ENCODE measurements at regions not wholly inside any gene's neighbourhood (a gene's known extent, or its start where the extent isn't known, plus 50 kb on each side); places are given as distances from the start of the nearest gene placed in this dataset.

DNA sequence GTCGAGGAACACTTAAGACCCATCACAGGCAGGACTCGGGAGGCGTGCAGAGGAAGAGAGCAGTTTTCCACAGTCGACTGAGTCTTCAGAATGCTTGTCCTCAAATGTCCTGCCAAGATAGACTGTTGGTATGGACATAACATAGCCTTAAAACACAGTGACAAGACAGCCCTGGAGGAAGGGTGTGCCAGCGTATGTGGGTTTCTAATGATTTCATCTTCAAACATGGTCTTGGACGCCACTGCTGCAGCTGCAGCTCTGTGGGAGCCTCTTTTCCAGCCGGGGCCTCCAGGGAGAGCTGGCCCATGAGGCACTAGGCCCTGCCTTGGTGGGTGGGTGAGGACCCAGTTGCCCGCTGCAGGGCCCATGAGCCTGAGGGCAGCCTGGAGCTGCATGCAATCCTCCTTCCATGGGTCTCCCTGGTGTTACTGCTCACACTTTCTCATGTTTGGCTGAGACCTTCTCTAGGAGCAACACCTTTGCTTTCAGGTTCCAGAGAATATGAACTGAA is 198.6 kb downstream of the KLF13 start:
- TF ChIP-seq, protein P1, sequence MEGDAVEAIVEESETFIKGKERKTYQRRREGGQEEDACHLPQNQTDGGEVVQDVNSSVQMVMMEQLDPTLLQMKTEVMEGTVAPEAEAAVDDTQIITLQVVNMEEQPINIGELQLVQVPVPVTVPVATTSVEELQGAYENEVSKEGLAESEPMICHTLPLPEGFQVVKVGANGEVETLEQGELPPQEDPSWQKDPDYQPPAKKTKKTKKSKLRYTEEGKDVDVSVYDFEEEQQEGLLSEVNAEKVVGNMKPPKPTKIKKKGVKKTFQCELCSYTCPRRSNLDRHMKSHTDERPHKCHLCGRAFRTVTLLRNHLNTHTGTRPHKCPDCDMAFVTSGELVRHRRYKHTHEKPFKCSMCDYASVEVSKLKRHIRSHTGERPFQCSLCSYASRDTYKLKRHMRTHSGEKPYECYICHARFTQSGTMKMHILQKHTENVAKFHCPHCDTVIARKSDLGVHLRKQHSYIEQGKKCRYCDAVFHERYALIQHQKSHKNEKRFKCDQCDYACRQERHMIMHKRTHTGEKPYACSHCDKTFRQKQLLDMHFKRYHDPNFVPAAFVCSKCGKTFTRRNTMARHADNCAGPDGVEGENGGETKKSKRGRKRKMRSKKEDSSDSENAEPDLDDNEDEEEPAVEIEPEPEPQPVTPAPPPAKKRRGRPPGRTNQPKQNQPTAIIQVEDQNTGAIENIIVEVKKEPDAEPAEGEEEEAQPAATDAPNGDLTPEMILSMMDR (tag by site-specific recombination; IDR thresholded peaks at IDR 0.05): no peak
- no peak for TF ChIP-seq ZNF626 (tag by site-specific recombination; IDR thresholded peaks at IDR 0.05)
- no peak for TF ChIP-seq ZBTB11 (tag by site-specific recombination; conservative IDR thresholded peaks at IDR 0.05; ENCODE audit: low read depth)
- no peak for TF ChIP-seq WT1 (tag by site-specific recombination; IDR thresholded peaks at IDR 0.05)
- TF ChIP-seq ZNF274 (IDR thresholded peaks at IDR 0.05; ENCODE audit: low read length): no peak
- no peak for TF ChIP-seq ZNF274 (tag by site-specific recombination; IDR thresholded peaks at IDR 0.05; ENCODE audit: borderline replicate concordance)
- TF ChIP-seq ZNF324 (tag by site-specific recombination; IDR thresholded peaks at IDR 0.05): no peak

Measured in HEK293 (cell line).